Astrocyte (in vitro differentiated cells and primary cell): ENCODE measurements at regions not wholly inside any gene's neighbourhood (a gene's known extent, or its start where the extent isn't known, plus 50 kb on each side); places are given as distances from the start of the nearest gene placed in this dataset.

Experiments used
- DNase-seq: peaks from one replicate; pipeline ENCODE4 v3.0.0-alpha.2; 2010; ENCODE audit warnings: low read depth
- FAIRE-seq: peaks from 2 replicates; lab custom pipeline; 2011; peaks lifted over from hg19 to GRCh38; lab: Jason Lieb, UNC
- H2AFZ ChIP-seq: 2 replicates; pipeline ENCODE4 v1.6.0; 2012; ENCODE audit warnings: low read depth, low read length, inconsistent platforms
- H3K27ac ChIP-seq: 2 replicates; pipeline ENCODE4 v1.5.1; 2011; ENCODE audit warnings: low read depth, low read length, inconsistent platforms
- H3K27me3 ChIP-seq: 2 replicates; pipeline ENCODE4 v1.6.0; 2011; ENCODE audit warnings: low read length, inconsistent platforms; ENCODE audit not compliant: insufficient read depth
- H3K36me3 ChIP-seq: 2 replicates; pipeline ENCODE4 v1.5.1; 2011; ENCODE audit warnings: low read length, inconsistent platforms; ENCODE audit not compliant: insufficient read depth
- H3K4me1 ChIP-seq: 2 replicates; pipeline ENCODE4 v1.5.1; 2011; ENCODE audit warnings: low read length, inconsistent platforms; ENCODE audit not compliant: insufficient read depth
- H3K4me2 ChIP-seq: 2 replicates; pipeline ENCODE4 v1.6.0; 2012; ENCODE audit warnings: low read length, inconsistent platforms
- H3K4me3 ChIP-seq: 2 replicates; pipeline ENCODE4 v1.5.1; 2011; ENCODE audit warnings: low read depth, mild to moderate bottlenecking, low read length, inconsistent platforms; ENCODE audit not compliant: insufficient read depth
- H3K79me2 ChIP-seq: 2 replicates; pipeline ENCODE4 v1.6.0; 2012; ENCODE audit warnings: mild to moderate bottlenecking, low read length, inconsistent platforms; ENCODE audit not compliant: insufficient read depth
- H3K9ac ChIP-seq: 2 replicates; pipeline ENCODE4 v1.6.0; 2012; ENCODE audit warnings: mild to moderate bottlenecking, low read length, inconsistent platforms
- H3K9me3 ChIP-seq: 2 replicates; pipeline ENCODE4 v1.5.1; 2012; ENCODE audit warnings: low read depth, mild to moderate bottlenecking, low read length, inconsistent platforms; ENCODE audit not compliant: insufficient read depth
- H4K20me1 ChIP-seq: 2 replicates; pipeline ENCODE4 v1.6.0; 2012; ENCODE audit warnings: low read length, inconsistent platforms; ENCODE audit not compliant: insufficient read depth
- H3K27ac Mint-ChIP-seq: one replicate; pipeline ENCODE4 v1.8.0; 2021; ENCODE audit warnings: mild to moderate bottlenecking, mixed read lengths; ENCODE audit not compliant: unreplicated experiment
- H3K27me3 Mint-ChIP-seq: one replicate; pipeline ENCODE4 v1.8.0; 2021; ENCODE audit warnings: low read depth, mixed read lengths; ENCODE audit not compliant: unreplicated experiment
- H3K36me3 Mint-ChIP-seq: one replicate; pipeline ENCODE4 v1.8.0; 2021; ENCODE audit warnings: low read depth, mixed read lengths; ENCODE audit not compliant: unreplicated experiment
- H3K4me1 Mint-ChIP-seq: one replicate; pipeline ENCODE4 v1.8.0; 2021; ENCODE audit warnings: low read depth, mixed read lengths; ENCODE audit not compliant: unreplicated experiment
- H3K4me3 Mint-ChIP-seq: one replicate; pipeline ENCODE4 v1.8.0; 2021; ENCODE audit warnings: mild to moderate bottlenecking, moderate library complexity, mixed read lengths; ENCODE audit not compliant: unreplicated experiment
- H3K9me3 Mint-ChIP-seq: one replicate; pipeline ENCODE4 v1.8.0; 2021; ENCODE audit warnings: mild to moderate bottlenecking, mixed read lengths; ENCODE audit not compliant: unreplicated experiment
- CTCF ChIP-seq: IDR thresholded peaks from 2 replicates; pipeline ENCODE4 v1.5.1; 2011; ENCODE audit warnings: low read depth, mild to moderate bottlenecking, inconsistent platforms, low read length, moderate library complexity; ENCODE audit not compliant: insufficient read depth
- EZH2 ChIP-seq: IDR thresholded peaks from 2 replicates; pipeline ENCODE4 v1.6.1; 2012; ENCODE audit warnings: mild to moderate bottlenecking, low read length, inconsistent platforms; ENCODE audit not compliant: insufficient read depth

- H3K4me3 Mint-ChIP-seq, result no peak overlapping the region
- DNase-seq (no peak), FAIRE-seq (no peak)
- H3K27ac Mint-ChIP-seq, result no peak overlapping the region
- Histone ChIP-seq H3K27me3 (no peaks in the 10 kb centered on the region), H3K4me2 (no peak overlapping the region), H3K79me2 (no peaks in the 10 kb centered on the region), H3K36me3 (no peaks in the 10 kb centered on the region), H3K9me3 (no peaks in the 10 kb centered on the region), H4K20me1 (no peaks in the 10 kb centered on the region), H3K4me3 (no peak overlapping the region), H3K4me1 (no peaks in the 10 kb centered on the region), H3K27ac (no peak overlapping the region), H3K9ac (no peak overlapping the region), H2AFZ (no peak overlapping the region)
- no peaks in the 10 kb centered on the region for H3K9me3 Mint-ChIP-seq
- H3K4me1 Mint-ChIP-seq, result no peaks in the 10 kb centered on the region
- H3K27me3 Mint-ChIP-seq, result no peaks in the 10 kb centered on the region
- H3K36me3 Mint-ChIP-seq, result no peaks in the 10 kb centered on the region
- no peak for TF ChIP-seq CTCF
- no peak for TF ChIP-seq EZH2
Measured at GRCh38 chr3:106946866-106947265, 430.4 kb upstream of the CCDC54 start.

GRCh38 chr3:106957029-106957428 lies 420.2 kb upstream of the CCDC54 start:
- Mint-ChIP-seq H3K36me3 (no peaks in the 10 kb centered on the region), H3K27ac (no peak overlapping the region), H3K27me3 (no peaks in the 10 kb centered on the region), H3K4me3 (no peak overlapping the region), H3K4me1 (no peaks in the 10 kb centered on the region), H3K9me3 (peaks cover 2% of the 10 kb centered on the region)
- Histone ChIP-seq H3K4me1 (no peaks in the 10 kb centered on the region), H2AFZ (peak overlapping the region; percentile 21), H3K9me3 (no peaks in the 10 kb centered on the region), H3K36me3 (no peaks in the 10 kb centered on the region), H3K27me3 (no peaks in the 10 kb centered on the region), H3K27ac (no peak overlapping the region), H4K20me1 (no peaks in the 10 kb centered on the region), H3K4me3 (no peak overlapping the region), H3K9ac (no peak overlapping the region), H3K79me2 (no peaks in the 10 kb centered on the region), H3K4me2 (no peak overlapping the region)
- FAIRE-seq (no peak), DNase-seq (peak; percentile 60)
- no peak for TF ChIP-seq EZH2
- TF ChIP-seq CTCF, result no peak

- H3K27ac ChIP-seq, result no peak overlapping the region
- H3K27me3 ChIP-seq, result no peaks in the 10 kb centered on the region
- DNase-seq (no peak), FAIRE-seq (no peak)
- no peak overlapping the region for H2AFZ ChIP-seq
- H3K9me3 ChIP-seq, result no peaks in the 10 kb centered on the region
- no peaks in the 10 kb centered on the region for H3K36me3 ChIP-seq
- no peaks in the 10 kb centered on the region for H3K27me3 Mint-ChIP-seq
- peaks cover 4% of the 10 kb centered on the region for H3K4me1 Mint-ChIP-seq
- H3K4me1 ChIP-seq, result no peaks in the 10 kb centered on the region
- H4K20me1 ChIP-seq, result no peaks in the 10 kb centered on the region
- no peak overlapping the region for H3K4me3 ChIP-seq
- H3K79me2 ChIP-seq, result no peaks in the 10 kb centered on the region
- no peak for TF ChIP-seq EZH2
- TF ChIP-seq CTCF, result no peak
- H3K4me3 Mint-ChIP-seq, result no peak overlapping the region
- no peak overlapping the region for H3K27ac Mint-ChIP-seq
- peak overlapping the region; percentile 0 for H3K9ac ChIP-seq
- peak overlapping the region; percentile 33 for H3K4me2 ChIP-seq
- no peaks in the 10 kb centered on the region for H3K36me3 Mint-ChIP-seq
- H3K9me3 Mint-ChIP-seq, result no peaks in the 10 kb centered on the region
Measured at GRCh38 chr3:106962993-106963392, 414.2 kb upstream of the CCDC54 start.
